H1 (cell line): ENCODE measurements at regions not wholly inside any gene's neighbourhood (a gene's known extent, or its start where the extent isn't known, plus 50 kb on each side); places are given as distances from the start of the nearest gene placed in this dataset.

Experiments
- CTCF ChIA-PET: fragments of 300-600 bp; sonication (Branson Sonifier 250); formaldehyde crosslinking; loops from one replicate; lab custom pipeline; 2021; ENCODE audit not compliant: partially characterized antibody; lab: Charles Lee
- POLR2A ChIA-PET: fragments of 300-600 bp; sonication (Branson Sonifier 250); formaldehyde crosslinking; loops from one replicate; lab custom pipeline; 2021; ENCODE audit warnings: inconsistent platforms; ENCODE audit not compliant: partially characterized antibody; lab: Charles Lee
- DNase-seq, 2 experiments: peaks; one replicate each; pipeline versions ENCODE4 v3.0.0 to v3.0.0-alpha.2; 2010 to 2022; ENCODE audit warnings: low spot score in 2 of 2, low read depth in 1 of 2, mixed read lengths in 1 of 2
- FAIRE-seq: peaks from 2 replicates; lab custom pipeline; 2011; peaks lifted over from hg19 to GRCh38; lab: Jason Lieb, UNC
- H2AFZ ChIP-seq: 2 replicates; pipeline ENCODE4 v1.8.1; 2012; ENCODE audit warnings: low read length, inconsistent platforms
- H2AK5ac ChIP-seq: 2 replicates; pipeline ENCODE4 v1.6.1; 2013; ENCODE audit warnings: low read depth, low read length
- H2BK120ac ChIP-seq: replicated peaks from 2 replicates; pipeline ENCODE3; 2013; ENCODE audit warnings: low read depth, low read length, inconsistent platforms
- H2BK12ac ChIP-seq: 2 replicates; pipeline ENCODE4 v1.6.1; 2013; ENCODE audit warnings: low read depth, low read length
- H2BK15ac ChIP-seq: 2 replicates; pipeline ENCODE4 v1.6.1; 2013; ENCODE audit warnings: low read length
- H2BK20ac ChIP-seq: 2 replicates; pipeline ENCODE4 v1.6.1; 2013; ENCODE audit warnings: low read length
- H2BK5ac ChIP-seq: 2 replicates; pipeline ENCODE4 v1.6.1; 2013; ENCODE audit warnings: low read depth, low read length
- H3K14ac ChIP-seq: 2 replicates; pipeline ENCODE4 v1.6.1; 2013; ENCODE audit warnings: inconsistent platforms; ENCODE audit not compliant: insufficient read length
- H3K18ac ChIP-seq: 2 replicates; pipeline ENCODE4 v1.6.1; 2013; ENCODE audit warnings: low read length; ENCODE audit errors: extremely low read depth
- H3K23ac ChIP-seq: 2 replicates; pipeline ENCODE4 v1.6.1; 2013; ENCODE audit warnings: inconsistent platforms; ENCODE audit not compliant: insufficient read length
- H3K23me2 ChIP-seq: 2 replicates; pipeline ENCODE4 v1.6.1; 2013; ENCODE audit warnings: low read depth, low read length
- H3K27ac ChIP-seq: 2 replicates; pipeline ENCODE4 v1.6.1; 2011; ENCODE audit warnings: low read depth, low read length, inconsistent platforms
- H3K27me3 ChIP-seq, 4 experiments: replicated peaks in 1 of 4; 1 replicate in 1 of 4; 2 replicates in 3 of 4; pipeline versions ENCODE4 v1.6.1 to v1.8.1; 2011 to 2013; ENCODE audit warnings: low read length in 3 of 4, mild to moderate bottlenecking in 3 of 4, inconsistent platforms in 2 of 4, mixed read lengths in 2 of 4, moderate library complexity in 1 of 4; ENCODE audit not compliant: control insufficient read depth in 3 of 4, insufficient read depth in 3 of 4; ENCODE audit errors: extremely low read depth in 1 of 4
- H3K36me3 ChIP-seq, 4 experiments: 2 replicates each; pipeline versions ENCODE4 v1.6.1 to v1.8.1; 2011 to 2013; ENCODE audit warnings: mild to moderate bottlenecking in 4 of 4, low read length in 3 of 4, moderate library complexity in 2 of 4, control low read depth in 1 of 4, inconsistent platforms in 1 of 4; ENCODE audit not compliant: insufficient read depth in 4 of 4, control insufficient read depth in 2 of 4
- H3K4ac ChIP-seq: replicated peaks from 2 replicates; pipeline ENCODE3; 2013; ENCODE audit warnings: low read length, low read depth, mixed read lengths, inconsistent platforms; ENCODE audit not compliant: insufficient read length
- H3K4me1 ChIP-seq, 4 experiments: replicated peaks in 1 of 4; 1 replicate in 1 of 4; 2 replicates in 3 of 4; pipeline versions ENCODE4 v1.6.1 to v1.8.1; 2011 to 2013; ENCODE audit warnings: low read length in 3 of 4, inconsistent platforms in 2 of 4, mixed read lengths in 1 of 4; ENCODE audit not compliant: insufficient read depth in 4 of 4, control insufficient read depth in 3 of 4
- H3K4me2 ChIP-seq, 2 experiments: 2 replicates each; pipeline versions ENCODE4 v1.6.1 to v1.8.1; 2011 to 2013; ENCODE audit warnings: low read depth in 2 of 2, low read length in 2 of 2, control low read depth in 1 of 2, inconsistent platforms in 1 of 2, mild to moderate bottlenecking in 1 of 2; ENCODE audit not compliant: insufficient read depth in 1 of 2
- H3K4me3 ChIP-seq, 4 experiments: fragments of 200-600, 300-600 bp in 1 of 4; sonication (generic), shearing (Covaris generic), sonication (Bioruptor Twin) in 1 of 4; 2 replicates each; pipeline versions ENCODE4 v1.5.1 to v1.8.1; 2011 to 2016; ENCODE audit warnings: low read length in 4 of 4, low read depth in 3 of 4, control low read depth in 2 of 4, inconsistent platforms in 2 of 4, mild to moderate bottlenecking in 2 of 4, mixed read lengths in 1 of 4, moderate library complexity in 1 of 4; ENCODE audit not compliant: insufficient read depth in 2 of 4; ENCODE audit errors: extremely low read depth in 1 of 4
- H3K56ac ChIP-seq: replicated peaks from 2 replicates; pipeline ENCODE3; 2013; ENCODE audit warnings: low read depth, mild to moderate bottlenecking, mixed read lengths, low read length, inconsistent platforms; ENCODE audit not compliant: insufficient read length
- H3K79me1 ChIP-seq: 2 replicates; pipeline ENCODE4 v1.6.1; 2013; ENCODE audit warnings: low read depth, low read length, control low read depth
- H3K79me2 ChIP-seq, 2 experiments: 2 replicates each; pipeline versions ENCODE4 v1.6.1 to v1.8.1; 2012 to 2013; ENCODE audit warnings: low read length in 2 of 2, mild to moderate bottlenecking in 2 of 2, inconsistent platforms in 1 of 2; ENCODE audit not compliant: insufficient read depth in 2 of 2, control insufficient read depth in 1 of 2
- H3K9ac ChIP-seq, 4 experiments: replicated peaks in 1 of 4; 1 replicate in 1 of 4; 2 replicates in 3 of 4; pipeline versions ENCODE4 v1.6.1 to v1.8.1; 2011 to 2013; ENCODE audit warnings: low read depth in 3 of 4, low read length in 3 of 4, control low read depth in 2 of 4, mild to moderate bottlenecking in 2 of 4, moderate library complexity in 2 of 4, inconsistent platforms in 1 of 4; ENCODE audit errors: extremely low read depth in 1 of 4
- H3K9me3 ChIP-seq, 2 experiments: 2 replicates each; pipeline versions ENCODE4 v1.6.1 to v1.8.1; 2012 to 2013; ENCODE audit warnings: mild to moderate bottlenecking in 2 of 2, moderate library complexity in 2 of 2, control low read depth in 1 of 2, inconsistent platforms in 1 of 2, low read depth in 1 of 2, low read length in 1 of 2, mixed read lengths in 1 of 2; ENCODE audit not compliant: insufficient read depth in 2 of 2
- H4K20me1 ChIP-seq, 2 experiments: replicated peaks in 1 of 2; 2 replicates each; pipeline versions ENCODE3 to v1.8.1; 2011 to 2013; ENCODE audit warnings: inconsistent platforms in 2 of 2, low read length in 2 of 2, mild to moderate bottlenecking in 1 of 2; ENCODE audit not compliant: insufficient read depth in 2 of 2, control insufficient read depth in 1 of 2
- H4K5ac ChIP-seq: 2 replicates; pipeline ENCODE4 v1.6.1; 2013; ENCODE audit warnings: low read length, low read depth, mixed read lengths, inconsistent platforms; ENCODE audit not compliant: insufficient read length
- H4K8ac ChIP-seq: 2 replicates; pipeline ENCODE4 v1.8.0; 2013; ENCODE audit warnings: mild to moderate bottlenecking, moderate library complexity, low read length, inconsistent platforms; ENCODE audit not compliant: insufficient read depth; ENCODE audit errors: extremely low read depth
- H4K91ac ChIP-seq: replicated peaks from 2 replicates; pipeline ENCODE3; 2013; ENCODE audit warnings: low read length, mixed read lengths, inconsistent platforms; ENCODE audit not compliant: insufficient read length
- CREB1 ChIP-seq: IDR thresholded peaks from 2 replicates; pipeline ENCODE4 v1.6.1; 2012; ENCODE audit warnings: inconsistent platforms
- RBBP5 ChIP-seq: IDR thresholded peaks from 2 replicates; pipeline ENCODE4 v1.7.1; 2012; ENCODE audit warnings: low read depth, mild to moderate bottlenecking, inconsistent platforms, low read length, moderate library complexity, borderline replicate concordance
- SIN3A ChIP-seq, 2 experiments: IDR thresholded peaks in 1 of 2; conservative IDR thresholded peaks in 1 of 2; 2 replicates each; pipeline ENCODE4 v1.6.1; 2011 to 2012; ENCODE audit warnings: low read length in 2 of 2, improper control_type of control experiment in 1 of 2, low read depth in 1 of 2, mild to moderate bottlenecking in 1 of 2

GRCh38 chr2:152910970-152911369, 192.6 kb downstream of the ARL6IP6 start:
- no peak for FAIRE-seq
- Histone ChIP-seq H3K79me1 (no peaks in the 10 kb centered on the region), H4K20me1 (no peaks in the 10 kb centered on the region), H3K18ac (no peak overlapping the region), H2AFZ (no peak overlapping the region), H2BK15ac (no peak overlapping the region), H3K36me3 (no peaks in the 10 kb centered on the region), H3K27ac (no peak overlapping the region), H3K56ac (no peak overlapping the region), H3K9ac (no peak overlapping the region), H4K91ac (no peak overlapping the region), H3K79me2 (no peaks in the 10 kb centered on the region), H2BK120ac (no peak overlapping the region), H3K4me2 (no peak overlapping the region), H4K8ac (no peak overlapping the region), H4K5ac (no peak overlapping the region), H2AK5ac (no peak overlapping the region), H3K27me3 (no peaks in the 10 kb centered on the region), H2BK5ac (no peak overlapping the region), H3K4ac (no peak overlapping the region), H3K4me1 (no peaks in the 10 kb centered on the region), H2BK20ac (no peak overlapping the region), H3K9me3 (no peaks in the 10 kb centered on the region), H2BK12ac (no peak overlapping the region), H3K4me3 (no peak overlapping the region), H3K23ac (no peak overlapping the region), H3K23me2 (no peaks in the 10 kb centered on the region), H3K14ac (no peak overlapping the region)
- TF ChIP-seq SIN3A (conservative IDR thresholded peaks at IDR 0.05 in 1 of 2, IDR thresholded peaks at IDR 0.05 in 1 of 2; ENCODE audit: low read depth in 1 of 2, low read length in 2 of 2): no peak
- TF ChIP-seq CREB1: no peak
- no peak for TF ChIP-seq RBBP5
- ChIA-PET CTCF (no interaction called here), POLR2A (interaction anchor here (0.7 kb wide), 1 partner anchor 9 kb away, joined by 3 read pairs; no protein-coding TSS in a partner anchor)
- no peak for DNase-seq
